ENCODE measurements at regions not wholly inside any gene's neighbourhood (a gene's known extent, or its start where the extent isn't known, plus 50 kb on each side); places are given as distances from the start of the nearest gene placed in this dataset.
"Not testable (repeated sequence)": the region's sequence is repeated elsewhere in the genome, so short reads cannot be mapped to it uniquely, and the experiment has no call there.

GRCh38 chr1:244106837-244107493 is 55.9 kb downstream of the ZBTB18 start:
- DNase-seq = no peak

DNA sequence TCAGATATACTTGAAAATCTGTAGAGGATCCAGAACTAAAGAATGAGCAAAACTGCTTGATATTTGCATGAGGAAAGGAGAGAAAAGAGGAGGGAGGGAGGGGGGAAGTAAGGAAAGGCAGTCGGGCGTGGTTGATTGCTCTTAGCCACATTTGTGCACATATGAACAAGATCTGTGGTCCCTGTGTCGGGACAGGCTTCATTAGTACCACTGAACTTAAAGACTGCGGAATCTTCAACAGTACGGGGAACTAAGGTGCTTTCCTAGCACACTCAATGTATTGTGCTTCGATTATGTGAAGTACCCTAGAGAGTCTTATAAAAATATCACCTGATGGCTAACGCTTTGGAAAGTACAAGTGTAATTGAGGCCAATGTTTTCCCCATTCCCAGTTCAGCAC is 59.9 kb downstream of the ZBTB18 start:
- DNase-seq = no peak

DNA sequence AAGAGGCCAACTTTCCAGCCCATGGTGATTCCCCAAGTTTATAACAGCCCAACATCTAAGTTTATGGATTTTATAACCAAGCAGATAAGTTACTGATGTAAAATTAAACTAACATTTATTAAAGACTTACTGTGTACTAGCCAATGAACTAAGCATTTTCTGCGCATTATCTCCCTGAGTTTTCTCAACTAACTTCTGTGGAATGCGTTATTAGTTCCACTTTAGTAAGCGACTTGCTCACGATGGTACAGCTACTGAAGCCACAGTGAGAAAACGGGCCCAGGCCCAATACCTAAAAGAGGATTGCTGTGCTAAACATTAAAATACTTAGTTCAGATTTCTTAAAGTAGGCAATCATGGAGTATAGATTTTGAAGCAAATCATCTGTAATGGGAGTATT is 61.0 kb downstream of the ZBTB18 start:
- no peak for DNase-seq

DNA sequence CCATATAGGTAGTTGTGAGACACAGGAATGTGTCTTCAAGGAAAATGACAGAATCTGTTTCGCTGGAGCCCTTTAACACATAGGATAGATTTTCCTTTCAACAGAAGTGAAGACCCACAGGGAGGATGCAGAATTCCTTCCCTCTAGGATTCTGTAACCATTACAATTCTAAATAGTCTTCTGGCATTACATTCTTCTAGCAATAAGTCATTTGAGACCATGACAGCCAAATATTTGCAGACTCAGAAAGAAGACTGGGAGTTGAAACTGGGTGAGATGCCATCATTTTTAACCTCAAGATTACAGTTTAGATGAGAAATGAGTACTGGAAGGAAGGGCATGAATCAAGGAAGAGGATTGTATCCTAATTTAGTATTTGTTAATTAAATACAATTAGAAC is 61.6 kb downstream of the ZBTB18 start:
- no peak for DNase-seq

DNA sequence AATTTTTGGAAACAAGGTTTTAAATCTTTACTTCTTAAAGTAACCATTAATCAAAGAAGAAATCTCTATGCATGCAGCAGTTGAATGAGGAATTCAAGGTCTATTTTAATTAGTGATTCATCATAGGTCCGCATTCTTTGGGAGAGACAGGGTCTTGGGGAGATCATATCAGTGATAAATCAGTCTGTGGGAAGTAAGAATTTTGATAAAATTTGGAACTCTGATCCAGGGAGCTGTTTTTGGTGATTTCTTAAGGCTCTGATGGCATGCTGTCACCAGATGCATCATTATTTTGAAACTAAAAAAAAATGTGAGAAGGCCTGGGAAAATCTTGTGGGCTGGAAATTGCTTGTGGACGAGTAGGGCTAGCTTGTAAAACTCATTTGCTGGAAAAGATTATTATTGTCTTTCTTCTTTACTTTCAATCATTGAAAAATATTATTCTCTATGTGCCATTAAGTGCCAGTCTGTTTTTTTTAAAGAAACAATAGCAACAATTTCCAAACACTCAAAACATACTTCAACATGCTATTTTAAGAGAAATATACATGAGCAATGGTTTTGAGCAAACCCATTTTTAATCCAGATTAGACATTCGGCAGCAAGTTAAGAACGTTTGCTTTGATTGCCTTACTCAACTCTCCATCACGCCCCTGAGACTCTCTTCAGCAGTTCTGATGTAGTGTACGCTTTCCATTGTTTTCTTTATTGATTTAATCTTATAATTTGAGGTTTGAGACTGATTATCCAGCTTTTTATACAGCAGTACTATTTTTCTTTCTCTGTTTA is 62.6 kb downstream of the ZBTB18 start:
- no peak for DNase-seq

DNA sequence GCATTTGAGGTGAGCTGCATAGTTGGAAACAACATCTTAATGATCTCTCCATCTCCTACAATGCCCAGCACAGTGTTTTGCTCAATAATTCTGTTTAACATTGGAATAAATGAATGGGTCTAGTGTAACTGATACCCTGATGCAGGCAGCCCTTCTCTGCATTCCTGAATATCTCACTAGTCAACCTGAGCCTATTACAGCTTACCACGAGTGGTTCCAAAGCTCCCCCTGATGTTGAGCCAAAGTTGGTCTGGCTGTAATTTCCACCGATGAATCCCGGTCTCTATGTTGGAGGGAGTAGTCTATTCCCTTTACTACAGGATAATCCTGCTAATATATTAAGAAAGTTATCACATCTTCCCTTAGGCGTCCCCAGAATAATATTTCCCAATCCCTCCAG is 63.8 kb downstream of the ZBTB18 start:
- DNase-seq = no peak

- DNase-seq = no peak
These were observed 65.9 kb downstream of the ZBTB18 start for GRCh38 chr1:244116946-244117345.

DNA sequence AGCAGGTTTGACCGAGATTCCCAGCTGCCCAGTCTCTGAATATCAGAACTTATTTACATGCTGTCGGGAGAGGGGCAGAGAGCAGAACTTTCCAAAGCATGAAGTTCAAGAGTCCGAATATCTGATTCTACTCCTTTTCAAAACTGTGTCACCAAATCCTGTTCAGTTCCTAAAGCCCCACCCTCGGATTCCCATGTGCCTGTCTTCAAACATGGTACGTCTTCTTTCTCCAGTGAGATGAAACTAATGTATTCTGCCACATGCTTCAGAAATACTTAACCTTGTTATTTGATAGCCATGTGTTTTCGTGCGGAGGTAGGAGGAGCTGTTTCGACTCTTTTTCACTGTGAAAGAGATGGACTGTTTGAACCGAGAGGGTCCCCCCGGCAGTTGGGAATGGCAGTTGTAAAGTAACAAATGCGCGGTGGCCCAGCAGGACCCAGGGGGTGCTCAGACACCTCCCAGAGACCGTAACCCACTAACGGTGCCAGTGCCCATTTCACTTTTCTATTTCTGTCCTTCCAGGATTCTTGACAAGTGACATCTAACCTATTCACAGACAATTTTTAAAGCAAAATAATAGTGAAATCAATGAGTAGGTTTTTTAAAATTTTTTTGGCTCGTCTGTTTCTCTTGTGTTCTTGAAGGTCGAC is 67.2 kb downstream of the ZBTB18 start:
- no peak for DNase-seq

- DNase-seq = no peak
These were observed 77.7 kb downstream of the ZBTB18 start for GRCh38 chr1:244128591-244129383.

DNA sequence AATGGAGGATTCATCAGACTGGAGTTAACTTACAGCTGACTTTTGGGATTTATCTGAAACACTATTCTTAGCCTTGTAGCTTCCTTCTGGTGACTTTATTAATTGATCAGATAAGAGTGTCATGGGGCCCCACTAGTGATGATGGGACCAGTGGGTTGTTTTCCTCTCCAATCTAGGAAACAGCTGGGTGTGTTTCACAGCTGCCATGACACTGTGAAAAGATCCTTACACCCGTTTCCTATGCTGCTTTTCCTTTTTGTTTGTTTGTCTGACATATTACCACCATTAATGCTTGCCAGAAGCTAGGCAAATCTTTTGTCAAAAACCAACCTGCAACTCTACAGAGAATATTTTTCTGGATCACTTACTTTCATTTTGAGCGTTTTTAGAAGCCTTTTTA is 86.2 kb downstream of the ZBTB18 start:
- no peak for DNase-seq

GRCh38 chr1:244137725-244138124 is 86.6 kb downstream of the ZBTB18 start:
- no peak for DNase-seq

DNA sequence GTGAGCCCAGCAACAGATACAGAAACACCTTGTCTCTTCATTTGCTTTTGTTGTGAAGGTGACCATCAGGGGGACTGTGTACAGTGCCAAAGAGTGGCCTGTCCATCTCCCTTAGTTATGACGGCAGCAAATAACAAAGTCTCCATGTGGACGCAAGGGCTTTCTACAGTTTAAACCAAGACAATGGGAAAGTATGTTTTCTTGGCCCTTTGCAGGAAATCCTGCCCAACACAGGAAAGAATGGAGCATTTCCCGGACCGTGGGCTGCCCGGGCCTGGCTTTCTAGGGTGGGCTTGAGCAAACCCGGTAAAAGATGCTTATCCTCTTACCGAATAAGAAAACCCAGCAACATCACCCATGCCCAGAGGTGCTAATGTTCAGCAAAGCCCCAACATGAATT is 87.3 kb downstream of the ZBTB18 start:
- no peak for DNase-seq

GRCh38 chr1:244139655-244140054 is 88.6 kb downstream of the ZBTB18 start:
- DNase-seq = no peak

DNA sequence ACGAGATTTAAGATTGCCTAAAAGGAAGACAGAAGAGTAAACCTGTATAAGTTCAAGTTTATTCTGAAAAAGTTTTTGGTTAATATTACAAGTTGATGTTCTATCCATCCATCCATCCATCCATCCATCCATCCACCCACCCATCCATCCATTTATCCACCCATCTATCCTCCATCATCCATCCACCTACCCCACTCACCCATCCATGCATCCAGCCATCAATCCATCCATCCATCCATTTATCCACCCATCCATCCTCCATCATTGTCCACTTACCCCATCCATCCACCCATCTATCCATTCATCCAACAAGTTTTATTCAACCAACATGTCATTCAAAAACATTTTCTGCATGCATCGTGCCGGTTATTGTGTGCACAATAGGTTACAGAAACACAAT is 89.3 kb downstream of the ZBTB18 start:
- DNase-seq = no peak

- no peak for DNase-seq
These were observed 93.0 kb downstream of the ZBTB18 start for GRCh38 chr1:244144053-244144452.

GRCh38 chr1:244150071-244150470 is 99.0 kb downstream of the ZBTB18 start:
- no peak for DNase-seq

DNA sequence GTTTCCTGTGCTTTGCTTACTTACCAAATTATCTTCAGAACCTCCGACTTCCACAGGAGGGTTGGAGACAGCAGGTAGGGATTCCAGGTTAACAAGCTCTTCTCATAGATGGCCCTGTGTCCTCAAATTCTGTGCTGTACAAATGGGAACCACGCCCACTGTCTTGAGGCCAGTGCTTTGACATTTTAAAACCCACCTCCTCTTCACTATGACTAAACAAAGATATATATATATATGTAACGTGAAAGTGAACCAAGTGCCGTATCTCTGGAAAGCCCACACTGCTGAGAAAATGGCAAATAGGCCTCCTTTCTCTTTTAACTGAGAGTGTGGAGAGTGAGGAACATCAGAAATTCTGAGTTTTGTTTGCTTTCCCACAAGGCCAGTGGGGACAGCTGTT is 99.6 kb downstream of the ZBTB18 start:
- DNase-seq = no peak

DNA sequence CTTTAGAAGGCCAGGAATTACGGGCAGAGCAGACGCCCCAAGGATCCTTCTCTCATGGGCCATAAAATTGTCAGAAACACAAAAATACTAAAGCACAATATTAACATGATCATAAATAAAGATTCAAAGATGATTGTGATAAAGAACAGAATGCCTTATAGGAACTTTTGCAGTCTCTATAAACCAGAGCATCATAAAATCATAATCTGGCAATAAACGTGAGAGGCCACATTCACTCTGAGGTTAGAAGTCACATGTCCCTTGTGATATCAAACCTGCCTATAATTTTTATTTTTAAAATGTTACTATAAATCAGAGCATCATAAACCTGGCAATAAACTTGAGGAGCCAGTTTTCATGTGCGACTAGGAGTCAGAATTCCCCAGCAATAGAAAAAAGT is 100.5 kb downstream of the ZBTB18 start:
- DNase-seq = no peak

- no peak for DNase-seq
These were observed 103.4 kb downstream of the ZBTB18 start for GRCh38 chr1:244154508-244154871.

DNA sequence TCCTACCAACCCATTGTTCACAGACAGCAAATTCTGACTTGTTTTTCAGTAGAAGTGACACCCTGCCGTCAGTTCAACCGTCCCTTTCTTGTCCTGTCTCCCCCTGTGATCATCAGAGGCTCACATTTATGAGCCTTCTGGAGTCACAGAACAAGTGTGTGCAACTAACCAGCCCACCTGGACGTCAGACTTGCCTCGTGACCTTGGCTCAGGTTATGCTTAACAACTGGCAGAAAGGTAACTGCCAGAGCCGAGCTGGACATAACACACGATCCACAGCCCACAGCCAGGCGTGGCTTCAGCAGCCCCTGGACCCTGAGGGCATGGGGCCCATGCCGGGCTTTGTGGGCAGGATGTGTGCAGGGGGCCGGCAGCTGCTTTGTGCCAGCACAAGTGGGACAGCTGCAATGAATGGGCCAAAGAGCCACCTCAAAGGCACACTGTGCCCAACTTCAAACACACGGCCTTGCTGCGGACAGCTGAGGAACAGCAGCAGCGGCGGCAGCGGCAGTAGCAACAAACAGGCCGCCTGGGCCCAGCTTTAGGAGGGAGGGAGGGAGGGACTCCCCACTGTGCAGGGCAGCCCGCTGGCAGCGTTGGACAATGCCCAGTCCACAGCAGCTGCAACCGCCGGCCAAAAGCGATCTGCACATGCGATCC is 103.9 kb downstream of the ZBTB18 start:
- DNase-seq = no peak

DNA sequence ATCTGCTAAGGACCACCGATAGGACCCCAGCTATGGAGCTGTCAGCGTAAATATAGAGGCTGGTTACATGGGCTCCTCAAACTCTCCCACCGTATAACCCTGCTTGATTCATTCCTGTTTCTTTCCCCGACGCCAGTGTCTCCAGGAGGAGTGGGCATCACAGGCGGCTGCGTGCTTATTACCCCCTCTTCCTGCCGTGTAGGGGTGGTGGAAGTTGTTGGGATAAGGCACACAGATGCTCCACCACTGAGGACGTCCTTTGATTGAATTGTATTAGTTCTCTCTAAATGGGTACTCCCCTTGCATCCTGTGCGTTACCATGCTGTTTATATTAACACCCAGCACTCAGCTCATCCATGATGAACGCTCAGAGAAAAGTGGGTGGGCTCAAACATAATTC is 104.6 kb downstream of the ZBTB18 start:
- DNase-seq = no peak

- DNase-seq = not testable (repeated sequence)
These were observed 105.5 kb downstream of the ZBTB18 start for GRCh38 chr1:244156617-244157016.

Measured in stimulated activated CD4-positive, alpha-beta T cell treated with anti-CD3 and anti-CD28 coated beads, Interleukin-4, amount 100 ng/mL, for 4 hours (primary cell).